GM12891 (cell line): ENCODE measurements at regions not wholly inside any gene's neighbourhood (a gene's known extent, or its start where the extent isn't known, plus 50 kb on each side); places are given as distances from the start of the nearest gene placed in this dataset.

ENCODE experiments used
- POLR2A ChIP-seq: IDR thresholded peaks from 2 replicates; pipeline ENCODE4 v1.6.1; 2011; ENCODE audit warnings: low read depth, low read length, control low read depth
- TAF1 ChIP-seq: IDR thresholded peaks from 2 replicates; pipeline ENCODE4 v1.6.1; 2011; ENCODE audit warnings: low read depth, low read length, control low read depth

- no peak for TF ChIP-seq POLR2A
- TF ChIP-seq TAF1, result no peak
Measured at GRCh38 chr2:57111531-57111930, 927.7 kb downstream of the CCDC85A start.
